Non-pigmented ciliary epithelial cell (primary cell): ENCODE measurements at regions not wholly inside any gene's neighbourhood (a gene's known extent, or its start where the extent isn't known, plus 50 kb on each side); places are given as distances from the start of the nearest gene placed in this dataset.

ENCODE experiments used
- DNase-seq: peaks from one replicate; pipeline ENCODE4 v3.0.0-alpha.2; 2010; ENCODE audit warnings: low read depth

GRCh38 chr13:79267560-79267959 is 138.5 kb downstream of the RBM26 start:
- no peak for DNase-seq

- no peak for DNase-seq
Measured at GRCh38 chr13:79258489-79258888, 147.6 kb downstream of the RBM26 start.

GRCh38 chr13:79246578-79246949 is 159.5 kb downstream of the RBM26 start:
- DNase-seq = no peak

- DNase-seq = no peak
Measured at GRCh38 chr13:79245937-79246577, 160.0 kb downstream of the RBM26 start.

- no peak for DNase-seq
Measured at GRCh38 chr13:79241697-79242096, 164.4 kb downstream of the RBM26 start.

- no peak for DNase-seq
Measured at GRCh38 chr13:79237981-79238380, 168.1 kb downstream of the RBM26 start.

GRCh38 chr13:79231887-79232286 is 174.2 kb downstream of the RBM26 start:
- DNase-seq = no peak

- no peak for DNase-seq
Measured at GRCh38 chr13:79229761-79230160, 176.3 kb downstream of the RBM26 start.

- no peak for DNase-seq
Measured at GRCh38 chr13:79228972-79229371, 177.1 kb downstream of the RBM26 start.

- DNase-seq = no peak
Measured at GRCh38 chr13:79227418-79227817, 178.6 kb downstream of the RBM26 start.

- no peak for DNase-seq
Measured at GRCh38 chr13:79226938-79227337, 179.1 kb downstream of the RBM26 start.

- no peak for DNase-seq
Measured at GRCh38 chr13:79226250-79226649, 179.8 kb downstream of the RBM26 start.

GRCh38 chr13:79225487-79226232 is 180.4 kb downstream of the RBM26 start:
- DNase-seq = no peak

- DNase-seq = no peak
Measured at GRCh38 chr13:79222427-79223205, 183.4 kb downstream of the RBM26 start.

- DNase-seq = no peak
Measured at GRCh38 chr13:79212064-79212619, 193.9 kb downstream of the RBM26 start.

GRCh38 chr13:79211377-79211776 is 194.7 kb downstream of the RBM26 start:
- no peak for DNase-seq

GRCh38 chr13:79197933-79198332 is 208.1 kb downstream of the RBM26 start:
- DNase-seq = no peak

GRCh38 chr13:79196843-79197242 is 209.2 kb downstream of the RBM26 start:
- DNase-seq = no peak

GRCh38 chr13:79196366-79196765 is 209.7 kb downstream of the RBM26 start:
- no peak for DNase-seq

- no peak for DNase-seq
Measured at GRCh38 chr13:79194727-79195126, 211.3 kb downstream of the RBM26 start.

- no peak for DNase-seq
Measured at GRCh38 chr13:79194272-79194671, 211.8 kb downstream of the RBM26 start.

GRCh38 chr13:79191501-79191900 is 214.6 kb downstream of the RBM26 start:
- DNase-seq = no peak

GRCh38 chr13:79190932-79191331 is 215.1 kb downstream of the RBM26 start:
- no peak for DNase-seq
